ENCODE measurements at regions not wholly inside any gene's neighbourhood (a gene's known extent, or its start where the extent isn't known, plus 50 kb on each side); places are given as distances from the start of the nearest gene placed in this dataset.

DNA sequence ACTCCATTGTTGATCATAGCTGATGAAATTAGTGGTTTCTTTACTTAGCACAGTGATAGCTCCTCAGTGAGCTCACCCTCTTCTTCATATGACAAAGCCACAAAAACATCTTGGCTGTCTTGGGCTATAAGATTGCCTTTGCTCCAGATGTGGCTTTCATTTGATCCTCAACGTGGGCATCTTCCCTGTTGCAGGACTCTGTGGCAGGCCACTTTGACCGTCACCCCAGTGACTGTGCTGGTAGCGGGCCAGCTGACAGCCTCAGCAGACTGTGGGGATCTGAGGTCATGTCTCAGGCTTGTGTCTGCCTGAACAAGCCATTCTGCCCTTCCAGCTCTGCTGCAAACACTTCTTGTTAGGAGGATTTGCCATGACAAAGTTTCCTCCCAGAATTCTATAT is 422.2 kb downstream of the NR2F1-AS1 start:
- TF ChIP-seq, protein P1, sequence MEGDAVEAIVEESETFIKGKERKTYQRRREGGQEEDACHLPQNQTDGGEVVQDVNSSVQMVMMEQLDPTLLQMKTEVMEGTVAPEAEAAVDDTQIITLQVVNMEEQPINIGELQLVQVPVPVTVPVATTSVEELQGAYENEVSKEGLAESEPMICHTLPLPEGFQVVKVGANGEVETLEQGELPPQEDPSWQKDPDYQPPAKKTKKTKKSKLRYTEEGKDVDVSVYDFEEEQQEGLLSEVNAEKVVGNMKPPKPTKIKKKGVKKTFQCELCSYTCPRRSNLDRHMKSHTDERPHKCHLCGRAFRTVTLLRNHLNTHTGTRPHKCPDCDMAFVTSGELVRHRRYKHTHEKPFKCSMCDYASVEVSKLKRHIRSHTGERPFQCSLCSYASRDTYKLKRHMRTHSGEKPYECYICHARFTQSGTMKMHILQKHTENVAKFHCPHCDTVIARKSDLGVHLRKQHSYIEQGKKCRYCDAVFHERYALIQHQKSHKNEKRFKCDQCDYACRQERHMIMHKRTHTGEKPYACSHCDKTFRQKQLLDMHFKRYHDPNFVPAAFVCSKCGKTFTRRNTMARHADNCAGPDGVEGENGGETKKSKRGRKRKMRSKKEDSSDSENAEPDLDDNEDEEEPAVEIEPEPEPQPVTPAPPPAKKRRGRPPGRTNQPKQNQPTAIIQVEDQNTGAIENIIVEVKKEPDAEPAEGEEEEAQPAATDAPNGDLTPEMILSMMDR (IDR thresholded peaks at IDR 0.05), result no peak
- no peak for TF ChIP-seq ZFX (IDR thresholded peaks at IDR 0.05; ENCODE audit: borderline replicate concordance)
